ENCODE measurements at regions not wholly inside any gene's neighbourhood (a gene's known extent, or its start where the extent isn't known, plus 50 kb on each side); places are given as distances from the start of the nearest gene placed in this dataset.

DNA sequence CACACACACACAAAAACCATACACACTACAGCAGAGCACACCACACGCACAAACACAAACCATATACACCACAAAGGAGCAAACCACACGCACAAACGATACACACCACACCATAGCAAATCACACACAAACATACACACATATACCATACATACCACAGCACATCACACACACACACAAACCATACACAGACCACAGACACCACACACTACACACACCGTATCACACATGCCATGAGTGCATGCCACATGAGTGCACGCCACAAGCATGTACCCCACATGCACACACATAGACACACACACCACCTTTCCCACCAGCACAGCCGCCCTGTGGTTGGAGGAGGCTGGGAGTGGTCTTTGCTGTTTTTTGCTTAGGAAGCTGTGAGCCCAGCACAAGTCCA is 517.1 kb upstream of the MYT1L start:
- no peak for DNase-seq (ENCODE audit: low spot score)

DNA sequence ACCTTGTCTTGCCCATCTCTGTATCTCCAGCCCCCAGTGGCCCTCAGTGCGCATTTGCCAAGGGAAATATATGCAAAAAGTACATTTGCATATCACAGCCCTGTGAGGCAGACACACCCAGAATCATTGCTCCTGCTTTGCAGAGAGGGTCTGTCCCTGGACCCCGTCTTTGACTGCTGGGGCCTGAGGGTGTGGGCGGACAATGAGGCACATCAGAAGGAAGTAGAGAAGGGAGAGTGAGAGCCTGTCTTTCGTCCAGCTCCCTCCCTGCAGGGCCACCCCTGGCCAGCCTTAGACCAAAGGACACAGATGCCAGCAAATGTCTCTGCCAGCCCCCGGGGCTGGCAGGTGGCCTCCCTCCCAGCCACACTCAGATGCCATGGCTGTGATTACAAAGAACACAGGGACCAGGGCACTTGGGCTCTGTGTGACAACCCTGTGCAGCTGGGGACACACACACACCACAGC is 516.2 kb upstream of the MYT1L start:
- no peak for DNase-seq (ENCODE audit: low spot score)

DNA sequence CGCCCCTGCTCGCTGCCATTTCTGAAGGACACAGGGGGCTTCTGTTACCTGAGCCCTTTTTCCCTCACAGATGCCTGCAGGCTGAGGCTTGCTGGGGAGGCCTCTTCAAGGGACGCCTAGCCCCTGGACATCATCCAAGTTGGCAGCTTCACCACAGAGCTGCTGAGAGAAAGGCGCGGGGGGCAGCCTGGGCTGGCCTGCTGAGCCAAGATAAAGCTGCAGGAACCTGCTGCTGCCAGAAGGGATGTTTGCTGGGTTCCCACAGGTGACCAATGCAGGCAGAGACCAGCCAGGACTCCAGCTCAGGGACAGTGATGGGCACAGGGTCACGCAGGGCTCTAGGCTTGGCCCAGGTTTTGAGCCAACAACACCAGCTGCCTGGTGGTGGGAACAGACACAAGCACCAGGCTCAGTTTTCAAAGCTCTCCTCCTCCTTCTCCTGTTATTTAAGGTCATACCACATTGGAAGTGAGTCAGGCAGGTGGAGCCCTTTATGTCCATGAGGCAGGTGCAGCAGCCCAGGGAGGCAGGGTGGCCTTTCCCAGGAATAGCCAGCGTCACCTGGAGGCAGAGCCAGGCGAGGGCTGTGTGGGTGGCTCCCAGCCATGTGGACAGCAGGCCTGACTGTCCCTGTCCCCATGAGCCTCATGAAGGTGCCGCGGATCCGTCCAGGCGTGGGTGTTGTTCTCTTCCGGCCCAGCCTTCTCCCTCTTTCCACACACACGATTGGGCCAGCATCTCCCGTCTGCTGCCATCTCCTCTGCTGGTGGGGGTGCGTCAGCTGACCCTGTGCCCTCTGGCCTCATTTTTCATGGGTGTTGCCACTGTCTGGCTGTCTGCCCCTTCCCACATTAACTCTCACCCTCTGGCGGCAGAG is 515.5 kb upstream of the MYT1L start:
- no peak for DNase-seq (ENCODE audit: low spot score)

DNA sequence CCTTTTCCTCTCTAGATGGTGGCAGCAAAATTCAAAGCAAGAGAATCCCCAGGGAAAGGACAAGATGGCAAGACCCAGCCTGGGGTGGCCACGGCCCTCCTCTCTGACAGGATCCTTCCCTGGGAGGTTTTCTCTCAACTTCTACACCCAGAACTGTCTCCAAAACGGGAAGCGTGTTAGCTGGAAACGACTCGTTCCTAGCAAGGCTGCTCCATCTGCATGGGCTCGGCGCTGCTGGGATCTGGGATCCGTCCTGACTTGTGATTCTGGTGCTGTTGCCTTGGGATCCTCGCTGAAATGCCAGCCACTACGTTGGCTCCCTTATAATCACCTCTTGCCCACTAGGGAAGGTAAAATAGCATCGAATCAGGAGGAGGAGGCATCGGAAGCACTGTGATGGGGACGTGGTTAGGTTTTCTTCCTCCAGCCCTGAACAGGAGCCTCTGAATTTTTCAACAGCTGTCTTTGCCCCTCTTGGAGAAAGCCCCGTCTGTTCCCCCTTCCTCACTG is 514.8 kb upstream of the MYT1L start:
- DNase-seq (ENCODE audit: low spot score) = no peak

DNA sequence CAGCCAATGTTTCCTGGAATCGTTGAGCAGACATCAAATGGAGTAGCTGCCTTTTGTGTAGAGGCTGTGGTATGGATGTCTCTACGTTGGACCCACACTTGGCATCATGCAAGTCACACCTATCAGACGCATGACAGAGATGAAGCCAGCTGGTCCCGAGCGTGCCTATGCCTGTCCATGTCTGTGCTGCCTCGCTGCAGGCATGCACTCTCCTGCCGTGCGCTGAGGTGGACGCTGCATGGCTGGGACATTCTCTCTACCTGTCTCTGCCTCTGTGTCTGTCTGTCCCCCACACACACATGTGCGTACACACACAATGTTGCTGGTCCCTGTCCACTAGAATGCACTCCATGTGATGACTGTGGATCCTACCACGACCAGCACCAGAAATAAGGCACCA is 514.2 kb upstream of the MYT1L start:
- no peak for DNase-seq (ENCODE audit: low spot score)

DNA sequence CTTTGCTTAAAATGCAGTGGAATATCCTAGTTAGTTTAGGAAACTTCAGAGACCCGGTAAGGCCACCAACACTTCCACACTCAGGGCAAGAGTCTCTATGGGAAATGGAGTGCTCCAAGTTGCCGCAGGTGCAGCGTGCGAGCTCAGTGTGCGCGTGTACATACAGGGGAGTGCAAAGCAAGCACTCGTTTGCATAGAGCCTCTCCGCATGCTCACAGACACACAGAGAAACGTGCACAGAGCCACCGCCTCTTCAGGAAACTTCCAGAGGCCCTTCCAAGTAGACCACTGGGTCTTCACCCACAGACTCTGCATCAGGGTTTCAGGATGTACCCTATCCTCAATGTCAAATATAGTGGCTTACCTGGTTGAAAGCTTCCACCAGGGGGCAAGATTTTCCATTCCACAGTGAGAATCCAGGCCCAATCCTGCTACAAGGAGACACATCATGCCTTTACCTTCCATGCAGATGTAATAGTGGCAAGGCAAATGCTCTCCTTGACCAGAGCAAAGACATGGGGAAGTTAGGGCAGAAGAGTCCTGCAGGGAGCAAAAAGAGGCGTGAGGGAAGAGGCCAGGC is 513.0 kb upstream of the MYT1L start:
- peak; percentile 25 for DNase-seq (ENCODE audit: low spot score)

DNA sequence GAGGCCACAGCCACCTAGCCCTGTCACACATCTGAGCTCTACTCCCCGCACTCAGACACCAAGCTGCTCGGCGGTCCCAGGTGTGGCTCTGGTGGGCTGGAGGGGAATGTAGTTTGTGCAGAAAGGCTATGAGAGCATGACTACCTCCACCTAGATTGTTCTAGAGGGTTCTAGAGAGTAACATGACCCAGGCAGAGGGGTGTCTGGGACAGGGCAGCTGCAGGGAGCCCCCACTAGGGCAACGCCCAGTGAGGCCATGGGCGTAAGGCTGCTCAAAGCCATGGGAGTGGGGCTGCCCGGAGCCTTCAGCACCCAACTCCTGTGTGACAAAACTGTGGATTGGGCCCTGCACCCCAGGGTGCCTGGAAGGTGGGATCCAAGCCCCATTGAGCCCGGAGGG is 511.4 kb upstream of the MYT1L start:
- DNase-seq (ENCODE audit: low spot score) = no peak

DNA sequence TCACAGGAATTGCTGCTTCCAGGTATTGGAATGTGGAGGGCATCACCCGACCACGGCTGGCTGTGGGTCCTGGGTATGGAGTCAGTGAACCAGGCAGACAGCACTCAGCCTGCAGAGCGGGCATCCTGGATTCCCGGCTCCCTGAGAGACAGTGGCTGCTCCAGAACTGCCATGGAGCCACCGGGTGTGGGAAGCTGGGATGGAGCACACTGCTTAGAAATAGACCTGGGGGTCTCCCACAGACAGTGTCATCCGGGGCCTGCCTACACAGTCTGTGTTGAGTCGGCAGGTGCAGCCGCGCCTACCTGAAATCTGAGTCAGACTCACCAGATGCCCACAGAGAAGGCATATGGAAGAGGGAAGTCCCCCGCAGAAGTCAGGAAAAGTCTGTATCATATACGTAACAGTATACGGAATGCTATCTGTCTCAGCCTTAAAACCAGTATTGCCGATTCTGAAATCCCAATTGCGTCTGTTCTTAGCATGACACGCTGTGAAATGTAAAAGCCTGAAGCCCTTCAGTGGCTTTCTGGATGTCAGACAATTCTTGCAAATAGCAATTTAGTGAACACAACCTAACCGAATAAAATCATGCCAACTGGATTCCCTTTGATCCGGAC is 509.7 kb upstream of the MYT1L start:
- DNase-seq (ENCODE audit: low spot score) = no peak

DNA sequence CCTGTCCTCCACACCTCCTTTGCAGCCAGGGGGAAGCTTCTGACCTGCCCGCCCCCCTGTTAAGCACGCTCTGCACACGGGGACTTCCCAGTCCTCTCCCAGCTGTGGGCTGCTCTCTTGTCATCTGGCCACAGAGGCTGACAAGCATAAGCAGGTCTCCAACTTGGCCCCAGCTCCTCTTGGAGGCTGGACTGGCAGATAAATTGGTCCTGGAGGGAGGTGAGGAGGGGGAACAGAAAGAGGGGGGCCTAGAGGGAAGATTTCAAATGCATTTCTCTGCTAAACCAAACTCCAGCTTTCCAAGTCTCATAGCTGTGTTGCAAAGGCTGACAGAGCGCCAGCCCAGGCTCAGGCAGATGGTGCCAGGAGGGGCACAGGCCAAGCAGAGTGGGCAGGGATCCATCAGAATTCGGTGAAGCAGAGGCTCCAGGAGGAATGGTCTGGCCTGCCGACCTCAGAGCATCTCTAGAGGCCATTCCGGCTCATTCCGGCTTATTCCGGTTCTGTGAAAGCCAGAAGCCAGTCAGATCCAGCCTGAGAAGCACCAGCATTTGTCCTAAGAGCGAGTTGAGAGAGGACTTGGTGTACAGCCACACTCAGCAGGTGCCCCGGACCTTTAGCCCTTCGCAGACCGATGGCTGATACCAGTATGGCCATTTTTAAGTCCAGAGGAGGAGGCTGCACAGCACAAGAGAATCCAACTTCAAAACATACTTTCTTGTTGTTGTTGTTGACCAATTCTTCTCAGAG is 508.9 kb upstream of the MYT1L start:
- DNase-seq (ENCODE audit: low spot score) = no peak

DNA sequence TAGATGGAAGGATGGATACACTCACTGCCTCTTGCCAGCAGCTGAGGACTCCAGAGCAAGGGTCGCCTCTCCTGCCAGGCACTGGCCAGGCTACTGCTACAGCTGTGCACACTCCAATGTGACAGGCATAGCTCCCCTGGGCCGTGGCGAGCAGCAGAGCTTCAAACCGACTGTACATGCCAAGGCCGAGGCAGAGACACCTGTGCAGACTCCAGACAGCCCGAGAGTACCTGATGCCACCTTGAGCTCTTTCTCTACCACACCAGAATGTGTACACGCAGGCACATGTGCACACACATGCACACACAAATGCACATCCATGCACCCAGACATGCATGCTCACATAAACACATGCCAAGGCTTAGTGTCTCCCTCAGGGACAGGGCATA is 508.3 kb upstream of the MYT1L start:
- DNase-seq (ENCODE audit: low spot score) = no peak

DNA sequence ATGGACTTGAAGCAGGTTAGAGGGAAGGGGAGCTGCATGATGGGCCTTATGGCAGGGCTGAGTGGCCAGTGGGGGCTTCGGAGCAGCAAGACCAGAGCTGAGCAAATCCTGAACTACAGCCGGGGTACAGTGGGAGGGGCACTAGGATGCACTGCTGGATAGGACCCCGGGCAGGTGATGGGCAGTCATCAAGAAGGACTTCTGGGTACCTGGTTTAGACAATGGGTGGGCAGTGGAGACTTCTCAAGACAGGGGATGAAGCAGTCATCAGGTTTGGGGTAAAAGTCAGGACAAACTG is 507.4 kb upstream of the MYT1L start:
- no peak for DNase-seq (ENCODE audit: low spot score)

DNA sequence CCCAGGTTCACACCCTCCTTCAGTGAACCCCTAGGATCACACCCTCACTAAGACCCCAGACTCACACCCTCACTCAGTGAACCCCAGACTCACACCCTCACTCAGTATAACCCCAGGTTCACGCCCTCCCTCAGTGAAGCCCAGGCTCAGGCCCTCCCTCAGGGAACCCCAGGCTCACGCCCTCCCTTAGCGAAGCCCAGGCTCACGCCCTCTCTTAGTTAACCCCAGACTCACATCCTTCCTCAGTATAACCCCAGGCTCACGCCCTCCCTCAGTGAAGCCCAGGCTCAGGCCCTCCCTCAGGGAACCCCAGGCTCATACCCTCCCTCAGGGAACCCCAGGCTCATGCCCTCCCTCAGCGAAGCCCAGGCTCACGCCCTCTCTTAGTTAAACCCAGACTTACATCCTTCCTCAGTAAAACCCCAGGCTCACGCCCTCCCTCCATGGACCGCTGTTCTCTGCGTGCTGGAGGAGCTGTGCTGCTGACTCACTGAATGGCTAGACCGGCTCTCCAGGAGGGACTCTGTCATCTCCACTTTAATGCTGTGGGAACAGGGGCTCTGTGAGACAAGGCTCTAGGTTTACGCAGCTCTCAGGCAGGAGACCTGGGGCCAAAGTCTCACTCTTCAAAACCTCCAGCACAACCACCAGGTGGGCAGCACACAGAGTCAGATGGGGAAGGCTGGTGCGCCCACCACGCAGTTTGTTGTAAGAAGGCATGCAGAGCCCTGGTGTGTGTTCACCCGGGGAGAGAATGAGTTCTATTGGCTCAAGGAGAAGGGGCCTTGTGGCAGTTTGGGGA is 506.9 kb upstream of the MYT1L start:
- no peak for DNase-seq (ENCODE audit: low spot score)

DNA sequence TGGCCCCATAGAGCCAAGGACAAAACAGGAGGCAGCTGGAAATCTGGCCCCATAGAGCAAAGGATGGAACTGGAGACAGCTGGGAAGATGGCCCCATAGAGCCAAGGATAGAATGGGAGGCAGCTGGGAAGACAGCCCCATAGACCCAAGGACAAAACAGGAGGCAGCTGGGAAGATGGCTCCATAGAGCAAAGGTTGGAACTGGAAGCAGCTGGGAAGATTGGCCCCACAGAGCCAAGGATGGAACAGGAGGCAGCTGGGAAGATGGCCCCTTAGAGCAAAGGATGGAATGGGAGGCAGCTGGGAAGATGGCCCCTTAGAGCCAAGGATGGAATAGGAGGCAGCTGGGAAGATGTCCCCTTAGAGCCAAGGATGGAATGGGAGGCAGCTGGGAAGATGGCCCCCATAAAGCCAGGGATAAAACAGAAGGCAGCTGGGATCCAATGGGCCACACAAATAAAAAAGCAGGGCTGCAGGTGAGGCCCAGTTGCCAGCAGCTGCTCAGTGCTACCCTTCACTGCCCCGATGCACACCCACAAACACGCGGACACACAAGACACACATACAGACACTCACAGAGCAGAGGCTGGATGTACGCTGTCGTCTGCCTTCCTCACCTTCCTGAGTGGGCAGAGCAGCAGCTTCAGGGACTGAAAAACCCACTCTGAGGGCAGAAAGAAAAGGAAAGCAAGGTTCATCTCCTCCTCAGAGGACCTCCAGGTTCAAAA is 505.4 kb upstream of the MYT1L start:
- DNase-seq (ENCODE audit: low spot score) = no peak

DNA sequence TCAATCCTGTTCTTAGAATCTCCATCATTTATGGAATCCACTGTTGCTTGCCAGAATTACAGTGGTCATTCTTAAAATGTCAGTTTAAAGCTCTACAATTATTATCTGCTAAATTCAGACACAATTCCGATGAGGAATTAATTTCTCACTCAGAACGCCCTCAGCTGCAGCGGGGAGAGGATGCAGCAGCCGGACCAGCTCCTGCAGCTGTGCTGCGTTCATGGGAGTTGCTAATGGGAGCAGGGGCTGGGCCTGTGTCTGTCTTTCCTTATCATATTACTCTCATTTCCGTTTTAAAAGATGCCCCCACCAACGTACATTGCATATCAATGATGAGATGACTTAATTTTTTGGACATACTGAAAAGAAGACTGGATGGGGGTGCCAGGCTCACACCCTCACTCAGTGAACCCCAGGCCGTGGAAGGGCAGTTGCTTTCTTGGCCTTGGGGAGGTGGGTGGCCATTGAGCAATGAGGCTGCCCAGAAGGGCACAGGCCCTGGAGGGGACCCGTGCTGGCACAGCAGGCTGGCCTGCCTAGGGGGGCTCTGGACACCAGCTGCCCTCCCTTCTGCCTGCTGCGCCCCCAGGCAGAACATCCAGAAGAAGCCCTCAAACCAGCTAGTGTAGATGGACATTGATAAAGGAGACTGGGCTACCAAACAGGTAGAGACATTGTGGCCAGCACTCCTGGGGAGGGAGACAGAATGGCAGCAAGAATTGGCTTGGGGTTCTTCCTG is 503.6 kb upstream of the MYT1L start:
- DNase-seq (ENCODE audit: low spot score) = no peak

DNA sequence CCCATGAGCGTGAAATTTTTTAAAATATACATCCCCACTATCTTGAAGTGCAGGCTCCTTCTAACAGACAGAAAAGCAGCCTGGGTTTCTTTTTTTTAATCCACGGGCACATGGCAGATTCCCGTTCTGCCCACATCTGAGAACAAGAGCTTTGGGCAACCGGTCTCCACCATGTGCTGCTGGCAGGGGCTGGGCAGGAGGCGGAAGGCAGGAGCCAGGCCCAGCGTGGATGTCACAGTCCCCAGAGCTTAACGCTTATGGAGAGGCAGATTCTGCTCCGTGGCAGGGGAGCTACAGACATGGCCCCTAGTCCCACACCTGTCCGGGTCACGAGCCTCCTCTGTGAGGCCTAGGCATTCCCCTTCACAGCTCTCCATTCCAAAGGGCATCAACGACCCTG is 503.0 kb upstream of the MYT1L start:
- DNase-seq (ENCODE audit: low spot score) = no peak

DNA sequence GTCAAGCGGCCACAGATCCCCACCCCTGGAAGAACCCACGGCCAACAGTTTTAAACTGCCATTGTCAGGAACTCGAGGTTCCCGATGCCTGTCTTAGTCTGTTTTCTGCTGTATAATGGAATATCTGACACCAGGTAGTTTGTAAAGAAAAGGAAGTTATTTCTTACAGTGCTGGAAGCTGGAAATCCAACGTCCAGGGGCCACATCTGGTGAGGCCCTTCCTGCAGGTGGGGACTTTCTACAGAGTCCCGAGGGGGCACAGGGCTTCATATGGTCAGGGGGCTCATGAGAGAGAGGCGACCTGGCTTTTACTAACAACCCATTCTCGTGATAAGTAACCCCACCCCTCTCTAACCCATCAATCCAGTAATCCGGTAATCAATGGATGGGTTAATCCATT is 501.6 kb upstream of the MYT1L start:
- no peak for DNase-seq (ENCODE audit: low spot score)

DNA sequence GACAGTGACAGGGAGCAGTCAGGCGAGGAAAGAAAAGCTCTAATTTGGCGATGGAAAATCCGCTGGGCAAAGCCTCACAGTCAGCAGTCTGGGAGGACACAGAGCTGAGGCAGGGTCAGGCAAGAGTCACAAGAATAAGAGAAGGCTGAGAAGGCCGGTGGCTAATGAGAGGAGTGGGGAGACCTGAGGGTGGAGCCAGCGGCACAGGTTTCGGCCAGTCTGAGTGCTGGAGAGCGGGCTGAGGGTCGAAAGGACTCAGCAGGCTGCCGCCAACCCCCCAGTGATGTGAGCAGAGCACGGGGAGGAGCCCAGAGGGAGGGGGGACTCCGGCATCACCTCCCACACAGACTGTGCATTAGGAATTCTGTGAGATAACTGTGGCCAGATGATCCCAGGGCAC is 500.6 kb upstream of the MYT1L start:
- DNase-seq (ENCODE audit: low spot score) = no peak

DNA sequence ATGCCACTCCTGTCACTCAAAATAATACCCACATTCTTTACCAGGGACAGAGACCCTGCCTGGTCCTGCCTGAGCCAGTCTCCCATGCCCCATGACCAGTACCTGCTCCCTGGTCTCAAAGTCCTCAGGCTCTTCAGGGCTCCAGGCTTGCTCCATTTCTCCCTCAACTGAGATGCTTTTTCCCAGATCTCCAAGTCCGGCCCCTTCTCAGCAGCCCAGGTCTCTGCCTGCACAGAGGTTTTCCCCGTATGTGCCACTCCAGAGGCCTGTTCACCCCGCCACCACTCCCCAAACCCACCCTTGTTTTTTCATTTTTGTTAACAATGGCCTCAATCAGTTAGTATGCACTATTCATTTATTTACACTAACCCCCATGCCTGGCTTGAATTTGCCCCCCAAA is 499.5 kb upstream of the MYT1L start:
- DNase-seq (ENCODE audit: low spot score) = no peak

DNA sequence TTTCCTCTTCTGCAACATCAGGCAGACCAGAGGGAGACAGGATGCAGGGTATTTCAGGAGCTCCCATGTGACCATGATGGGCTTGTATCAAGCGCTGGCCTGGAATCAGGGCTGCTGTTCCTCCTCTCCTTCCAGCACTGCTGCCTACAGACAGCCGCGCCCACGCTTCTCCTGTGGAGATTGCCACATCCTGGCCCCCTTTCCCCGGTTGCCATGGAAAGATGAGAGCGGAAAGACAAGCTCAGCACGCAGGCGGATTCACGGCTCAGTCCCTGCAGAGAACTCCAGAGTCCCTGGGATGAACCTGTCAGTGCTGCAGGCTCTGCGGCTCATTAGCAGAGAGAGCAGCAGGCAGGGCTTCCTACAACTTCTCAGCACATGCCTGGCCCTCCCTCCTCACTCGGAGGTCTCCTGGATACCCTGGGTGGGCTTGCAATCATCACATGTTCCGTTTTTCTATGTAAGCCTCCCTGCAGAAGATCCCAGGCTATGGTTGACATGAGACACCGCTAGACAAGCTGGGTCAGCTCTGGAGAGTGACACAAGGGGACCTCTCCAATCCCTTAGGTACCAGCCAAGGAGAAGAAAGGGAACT is 497.8 kb upstream of the MYT1L start:
- no peak for DNase-seq (ENCODE audit: low spot score)

DNA sequence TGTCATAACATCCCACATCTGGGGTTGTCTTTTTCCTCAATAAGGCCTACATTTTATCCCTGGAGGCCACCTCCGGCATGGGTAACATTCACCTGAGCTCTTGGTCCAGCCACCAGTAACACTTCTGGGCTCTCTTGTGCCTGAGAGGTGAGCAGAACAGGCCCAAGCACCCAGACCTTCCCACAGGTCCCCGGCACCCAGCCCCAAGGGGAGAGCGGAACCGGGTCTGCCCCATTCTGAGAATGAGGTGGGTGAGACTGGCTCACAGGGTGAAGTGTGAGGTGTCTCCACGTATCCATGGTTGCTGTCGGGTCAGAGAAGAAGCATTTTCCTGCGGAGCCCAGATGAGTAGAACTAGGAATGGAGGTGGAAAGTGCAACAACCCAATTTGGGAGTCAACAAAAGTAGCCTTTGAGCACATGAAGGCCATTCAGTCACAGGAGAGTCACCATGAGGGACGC is 496.7 kb upstream of the MYT1L start:
- DNase-seq (ENCODE audit: low spot score) = no peak

All from HuH-7.5 (cell line).